Mesendoderm (in vitro differentiated cells): ENCODE measurements at regions not wholly inside any gene's neighbourhood (a gene's known extent, or its start where the extent isn't known, plus 50 kb on each side); places are given as distances from the start of the nearest gene placed in this dataset.
"Not testable (repeated sequence)": the region's sequence is repeated elsewhere in the genome, so short reads cannot be mapped to it uniquely, and the experiment has no call there.

Experiments used
- DNase-seq: peaks from one replicate; pipeline ENCODE4 v3.0.0; 2013
- H2AK5ac ChIP-seq: 2 replicates; pipeline ENCODE4 v1.6.1; 2013; ENCODE audit warnings: low read length, inconsistent platforms
- H2BK120ac ChIP-seq: 2 replicates; pipeline ENCODE4 v1.6.1; 2013; ENCODE audit warnings: low read depth, mild to moderate bottlenecking, low read length, moderate library complexity, mixed read lengths
- H2BK15ac ChIP-seq: replicated peaks from 2 replicates; pipeline ENCODE4 v1.6.1; 2013; ENCODE audit warnings: low read depth, mild to moderate bottlenecking, moderate library complexity
- H2BK5ac ChIP-seq: 2 replicates; pipeline ENCODE4 v1.6.1; 2013; ENCODE audit warnings: low read length, inconsistent platforms
- H3K18ac ChIP-seq: 2 replicates; pipeline ENCODE4 v1.6.1; 2013; ENCODE audit warnings: mild to moderate bottlenecking, low read length, mixed read lengths
- H3K23ac ChIP-seq: one replicate; pipeline ENCODE4 v1.6.1; 2013; ENCODE audit warnings: low read length
- H3K27ac ChIP-seq: 2 replicates; pipeline ENCODE4 v1.5.1; 2013; ENCODE audit warnings: low read depth, mild to moderate bottlenecking, inconsistent platforms, low read length, moderate library complexity
- H3K27me3 ChIP-seq: 2 replicates; pipeline ENCODE4 v1.6.1; 2013; ENCODE audit warnings: low read length, control low read depth, mild to moderate bottlenecking, inconsistent platforms; ENCODE audit not compliant: insufficient read depth, poor library complexity
- H3K36me3 ChIP-seq: 2 replicates; pipeline ENCODE4 v1.6.1; 2013; ENCODE audit warnings: low read length, inconsistent platforms; ENCODE audit not compliant: control insufficient read depth, insufficient read depth
- H3K4ac ChIP-seq: one replicate; pipeline ENCODE4 v1.6.1; 2013; ENCODE audit warnings: low read depth, mild to moderate bottlenecking, low read length, moderate library complexity
- H3K4me1 ChIP-seq: 2 replicates; pipeline ENCODE4 v1.6.1; 2013; ENCODE audit warnings: low read depth, low read length, inconsistent platforms; ENCODE audit not compliant: control insufficient read depth
- H3K4me2 ChIP-seq: 2 replicates; pipeline ENCODE4 v1.6.1; 2013; ENCODE audit warnings: low read length
- H3K4me3 ChIP-seq: 2 replicates; pipeline ENCODE4 v1.5.1; 2013; ENCODE audit warnings: mild to moderate bottlenecking, low read length
- H3K56ac ChIP-seq: one replicate; pipeline ENCODE4 v1.6.1; 2013; ENCODE audit warnings: low read length
- H3K79me1 ChIP-seq: 2 replicates; pipeline ENCODE4 v1.6.1; 2013; ENCODE audit warnings: low read length, inconsistent platforms
- H3K79me2 ChIP-seq: 2 replicates; pipeline ENCODE4 v1.6.1; 2013; ENCODE audit warnings: mild to moderate bottlenecking, low read length; ENCODE audit not compliant: control insufficient read depth, insufficient read depth
- H3K9ac ChIP-seq: 2 replicates; pipeline ENCODE4 v1.6.1; 2013; ENCODE audit warnings: low read length, inconsistent platforms
- H4K5ac ChIP-seq: one replicate; pipeline ENCODE4 v1.6.1; 2013; ENCODE audit warnings: low read length
- H4K8ac ChIP-seq: one replicate; pipeline ENCODE4 v1.6.1; 2013; ENCODE audit warnings: low read depth, mild to moderate bottlenecking, control low read depth, low read length, moderate library complexity
- WGBS: extraction: QIAGEN DNeasy Blood & Tissue Kit; methylation state at CpG from one replicate; pipeline ENCODE4 v1.1.7; 2013; ENCODE audit warnings: low lambda C conversion rate, missing lambda C conversion rate; ENCODE audit not compliant: insufficient coverage; ENCODE audit errors: extremely low coverage; 5-methylcytosine and 5-hydroxymethylcytosine counted together

GRCh38 chr4:104581476-104581875 lies 86.8 kb upstream of the CXXC4 start:
- not testable (repeated sequence) for H3K18ac ChIP-seq, H3K36me3 ChIP-seq, H3K27me3 ChIP-seq, H3K4me2 ChIP-seq, H3K56ac ChIP-seq, H3K79me1 ChIP-seq, DNase-seq, H2BK5ac ChIP-seq, H3K4ac ChIP-seq, H2BK15ac ChIP-seq, H3K4me3 ChIP-seq, H3K23ac ChIP-seq, H3K79me2 ChIP-seq, H2AK5ac ChIP-seq, H3K9ac ChIP-seq, H3K27ac ChIP-seq, H2BK120ac ChIP-seq, H3K4me1 ChIP-seq, H4K5ac ChIP-seq, H4K8ac ChIP-seq
- WGBS, result no CpG with 5 or more reads among the region's 16 CpGs

DNA sequence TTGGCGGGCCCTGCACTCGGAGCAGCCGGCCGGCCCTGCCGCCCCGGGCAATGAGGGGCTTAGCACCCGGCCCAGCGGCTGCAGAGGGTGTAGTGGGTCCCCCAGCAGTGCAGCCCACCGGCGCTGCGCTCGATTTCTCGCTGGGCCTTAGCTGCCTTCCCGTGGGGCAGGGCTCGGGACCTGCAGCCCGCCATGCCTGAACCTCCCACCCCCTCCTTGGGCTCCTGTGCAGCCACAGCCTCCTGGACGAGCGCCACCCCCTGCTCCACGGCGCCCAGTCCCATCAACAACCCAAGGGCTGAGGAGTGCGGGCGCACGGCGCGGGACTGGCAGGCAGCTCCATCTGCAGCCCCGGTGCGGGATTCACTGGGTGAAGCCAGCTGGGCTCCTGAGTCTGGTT lies 87.4 kb upstream of the CXXC4 start:
- H3K18ac ChIP-seq, H3K27me3 ChIP-seq, H3K79me2 ChIP-seq, H3K36me3 ChIP-seq, H3K9ac ChIP-seq, H3K56ac ChIP-seq, H3K4me1 ChIP-seq, H4K8ac ChIP-seq, H3K23ac ChIP-seq, H3K79me1 ChIP-seq, H4K5ac ChIP-seq, H3K4ac ChIP-seq, H3K27ac ChIP-seq, H3K4me2 ChIP-seq, H2AK5ac ChIP-seq, H2BK120ac ChIP-seq, H2BK15ac ChIP-seq, DNase-seq, H3K4me3 ChIP-seq, H2BK5ac ChIP-seq: not testable (repeated sequence)
- WGBS, result no CpG with 5 or more reads among the region's 27 CpGs

- DNase-seq, result no peak
- Histone ChIP-seq H3K27ac (no peak overlapping the region), H3K56ac (no peak overlapping the region), H3K79me1 (no peaks in the 10 kb centered on the region), H3K4me3 (no peak overlapping the region), H4K5ac (no peak overlapping the region), H3K9ac (no peak overlapping the region), H2BK15ac (no peak overlapping the region), H3K4me2 (no peak overlapping the region), H3K4me1 (no peaks in the 10 kb centered on the region), H2BK5ac (no peak overlapping the region), H4K8ac (no peak overlapping the region), H3K27me3 (no peaks in the 10 kb centered on the region), H3K23ac (no peak overlapping the region), H2AK5ac (no peak overlapping the region), H2BK120ac (no peak overlapping the region), H3K79me2 (no peaks in the 10 kb centered on the region), H3K4ac (no peak overlapping the region), H3K36me3 (no peaks in the 10 kb centered on the region), H3K18ac (no peak overlapping the region)
- no CpG with 5 or more reads among the region's 1 CpG for WGBS
Observed at GRCh38 chr4:104589264-104589868, 94.7 kb upstream of the CXXC4 start.

DNA sequence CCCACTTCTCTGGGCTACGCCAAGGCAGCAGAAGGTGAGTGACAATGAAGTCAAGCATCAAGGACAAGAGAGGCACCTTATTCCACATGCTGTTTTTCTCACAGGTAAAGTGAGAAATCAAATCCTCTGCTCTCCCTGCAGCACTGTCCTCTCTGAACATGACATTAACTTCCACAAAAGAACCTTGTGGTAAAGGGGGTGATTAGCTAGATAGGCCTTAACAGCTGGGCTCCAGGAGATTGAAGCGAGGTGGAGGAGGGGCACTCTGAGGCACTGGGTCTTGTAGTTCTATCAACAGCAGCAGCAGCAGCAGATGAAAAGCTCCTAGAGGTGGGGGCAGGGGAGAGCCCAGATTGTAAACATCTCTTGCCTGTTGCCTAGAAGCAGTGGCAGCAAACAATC lies 96.8 kb upstream of the CXXC4 start:
- Histone ChIP-seq H2BK5ac (no peak overlapping the region), H4K5ac (no peak overlapping the region), H2BK120ac (no peak overlapping the region), H3K9ac (no peak overlapping the region), H3K56ac (no peak overlapping the region), H3K18ac (no peak overlapping the region), H3K36me3 (no peaks in the 10 kb centered on the region), H2BK15ac (no peak overlapping the region), H3K79me1 (no peaks in the 10 kb centered on the region), H3K4me3 (no peak overlapping the region), H3K23ac (no peak overlapping the region), H3K79me2 (no peaks in the 10 kb centered on the region), H3K27ac (no peak overlapping the region), H3K4me2 (no peak overlapping the region), H3K27me3 (no peaks in the 10 kb centered on the region), H3K4ac (no peak overlapping the region), H4K8ac (no peak overlapping the region), H2AK5ac (no peak overlapping the region), H3K4me1 (no peaks in the 10 kb centered on the region)
- DNase-seq, result peak; percentile 96
- WGBS, result no CpG with 5 or more reads among the region's 2 CpGs

DNA sequence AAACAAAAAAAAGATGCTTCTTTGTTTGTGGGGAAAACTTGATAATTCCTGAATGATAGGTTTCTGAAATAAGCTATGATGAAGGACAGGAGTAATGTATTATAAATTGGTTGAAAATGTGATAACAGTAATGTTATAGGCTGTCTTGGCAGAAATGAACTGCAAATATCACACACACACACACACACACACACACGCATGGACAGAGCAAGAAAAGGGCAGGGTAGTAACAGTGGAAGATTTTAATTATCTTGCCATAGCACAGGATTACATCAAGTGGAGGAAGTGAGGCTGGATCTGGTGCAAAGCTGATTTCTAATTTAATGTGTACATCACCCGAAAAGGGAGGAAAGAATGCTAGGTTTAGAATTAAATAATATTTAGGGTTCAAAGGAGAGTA lies 97.5 kb upstream of the CXXC4 start:
- H4K8ac ChIP-seq, result no peak overlapping the region
- H3K56ac ChIP-seq, result no peak overlapping the region
- no peaks in the 10 kb centered on the region for H3K4me1 ChIP-seq
- no peak for DNase-seq
- no peak overlapping the region for H4K5ac ChIP-seq
- H3K4me3 ChIP-seq, result no peak overlapping the region
- H2AK5ac ChIP-seq, result no peak overlapping the region
- H3K4me2 ChIP-seq, result no peak overlapping the region
- H2BK15ac ChIP-seq, result no peak overlapping the region
- no peak overlapping the region for H2BK5ac ChIP-seq
- no peak overlapping the region for H2BK120ac ChIP-seq
- no peak overlapping the region for H3K23ac ChIP-seq
- H3K9ac ChIP-seq, result no peak overlapping the region
- H3K36me3 ChIP-seq, result no peaks in the 10 kb centered on the region
- no peaks in the 10 kb centered on the region for H3K79me2 ChIP-seq
- no peaks in the 10 kb centered on the region for H3K27me3 ChIP-seq
- no peak overlapping the region for H3K4ac ChIP-seq
- no peak overlapping the region for H3K18ac ChIP-seq
- WGBS, result no CpG with 5 or more reads among the region's 2 CpGs
- H3K79me1 ChIP-seq, result no peaks in the 10 kb centered on the region
- H3K27ac ChIP-seq, result no peak overlapping the region

DNA sequence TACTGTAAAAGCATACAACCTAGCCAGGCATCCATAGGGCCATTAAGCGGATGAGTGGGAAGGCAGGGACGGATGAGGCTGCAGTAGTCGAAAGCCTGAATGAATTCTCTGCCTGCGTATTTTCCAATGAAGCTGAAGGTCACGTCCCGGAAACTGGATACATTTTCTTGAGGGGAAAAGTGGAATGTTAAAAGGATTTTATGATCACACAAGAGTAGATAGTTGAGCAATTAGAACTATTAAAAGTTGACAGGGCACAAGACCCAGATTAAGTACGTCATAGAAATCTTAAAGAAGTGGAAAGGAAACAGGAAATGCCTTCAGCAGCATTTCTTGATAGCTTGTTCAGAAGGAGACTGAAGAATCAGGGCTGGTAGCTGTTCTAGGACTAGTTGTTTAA lies 98.3 kb upstream of the CXXC4 start:
- H3K4me1 ChIP-seq, result no peaks in the 10 kb centered on the region
- H3K79me1 ChIP-seq, result no peaks in the 10 kb centered on the region
- H3K27me3 ChIP-seq, result no peaks in the 10 kb centered on the region
- H3K4me3 ChIP-seq, result no peak overlapping the region
- no peak overlapping the region for H3K4ac ChIP-seq
- H3K36me3 ChIP-seq, result no peaks in the 10 kb centered on the region
- no peak overlapping the region for H3K27ac ChIP-seq
- H4K8ac ChIP-seq, result no peak overlapping the region
- H3K56ac ChIP-seq, result no peak overlapping the region
- H2BK120ac ChIP-seq, result no peak overlapping the region
- H3K23ac ChIP-seq, result no peak overlapping the region
- H3K9ac ChIP-seq, result no peak overlapping the region
- no peaks in the 10 kb centered on the region for H3K79me2 ChIP-seq
- peak overlapping the region; percentile 75 for H3K18ac ChIP-seq
- H2BK5ac ChIP-seq, result no peak overlapping the region
- no CpG with 5 or more reads among the region's 7 CpGs for WGBS
- no peak overlapping the region for H4K5ac ChIP-seq
- H3K4me2 ChIP-seq, result no peak overlapping the region
- H2BK15ac ChIP-seq, result no peak overlapping the region
- no peak for DNase-seq
- no peak overlapping the region for H2AK5ac ChIP-seq
